EL (cell line): ENCODE measurements at regions not wholly inside any gene's neighbourhood (a gene's known extent, or its start where the extent isn't known, plus 50 kb on each side); places are given as distances from the start of the nearest gene placed in this dataset.
"Not testable (repeated sequence)": the region's sequence is repeated elsewhere in the genome, so short reads cannot be mapped to it uniquely, and the experiment has no call there.

ENCODE experiments used
- DNase-seq: peaks from one replicate; pipeline ENCODE4 v3.0.0-alpha.2; 2016

DNA sequence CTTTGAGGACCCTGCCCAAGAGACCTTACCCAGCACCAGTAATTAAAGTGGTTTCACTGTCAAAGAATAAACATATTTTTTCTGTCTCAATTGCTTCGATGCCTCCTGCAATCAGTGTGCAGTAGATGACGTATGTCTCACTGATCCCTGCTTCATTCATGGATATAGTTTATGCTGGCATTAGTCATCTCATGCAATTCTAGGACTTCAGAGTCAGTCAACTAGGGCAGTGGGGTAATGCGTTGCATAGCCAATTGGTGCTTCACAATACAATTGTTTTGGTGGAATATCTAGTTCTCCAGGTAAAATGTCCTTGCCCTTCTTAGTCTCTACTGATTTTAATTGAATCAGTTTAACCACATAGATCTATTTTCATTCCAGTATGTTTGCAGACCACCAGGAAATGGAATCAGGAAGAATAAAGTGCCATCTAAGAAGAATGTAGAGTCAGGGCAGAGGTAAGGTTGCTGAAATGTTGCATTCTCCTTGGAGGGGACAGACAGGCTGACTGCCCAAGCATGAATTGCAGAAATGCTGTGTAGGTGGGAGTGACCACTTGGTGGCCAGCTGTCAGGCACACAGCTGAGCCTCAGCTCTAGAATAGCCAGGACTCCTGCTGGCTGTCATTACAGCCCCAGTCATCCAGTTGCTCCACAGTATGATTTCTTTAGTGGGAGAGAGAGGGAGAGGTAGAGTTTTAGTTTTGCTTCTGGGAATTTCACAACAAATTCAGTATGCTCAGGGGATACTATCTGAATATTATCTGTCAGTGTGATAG is 73.5 kb upstream of the MEGF10 start:
- no peak for DNase-seq

DNA sequence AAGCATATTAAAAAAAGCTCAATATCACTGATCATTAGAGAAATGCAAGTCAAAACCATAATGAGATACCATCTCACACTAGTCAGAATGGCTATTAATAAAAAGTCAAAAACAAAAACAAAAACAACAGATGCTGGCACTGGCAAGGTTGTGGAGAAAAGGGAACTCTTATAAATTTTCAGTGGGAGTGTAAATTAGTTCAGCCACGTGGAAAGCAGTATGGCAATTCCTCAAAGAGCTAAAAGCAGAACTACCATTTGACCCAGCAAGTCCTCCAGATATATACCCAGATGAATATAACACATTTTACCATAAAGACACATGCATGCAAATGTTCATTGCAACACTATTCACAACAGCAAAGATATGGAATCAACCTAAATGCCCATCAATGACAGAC is 68.7 kb upstream of the MEGF10 start:
- not testable (repeated sequence) for DNase-seq

DNA sequence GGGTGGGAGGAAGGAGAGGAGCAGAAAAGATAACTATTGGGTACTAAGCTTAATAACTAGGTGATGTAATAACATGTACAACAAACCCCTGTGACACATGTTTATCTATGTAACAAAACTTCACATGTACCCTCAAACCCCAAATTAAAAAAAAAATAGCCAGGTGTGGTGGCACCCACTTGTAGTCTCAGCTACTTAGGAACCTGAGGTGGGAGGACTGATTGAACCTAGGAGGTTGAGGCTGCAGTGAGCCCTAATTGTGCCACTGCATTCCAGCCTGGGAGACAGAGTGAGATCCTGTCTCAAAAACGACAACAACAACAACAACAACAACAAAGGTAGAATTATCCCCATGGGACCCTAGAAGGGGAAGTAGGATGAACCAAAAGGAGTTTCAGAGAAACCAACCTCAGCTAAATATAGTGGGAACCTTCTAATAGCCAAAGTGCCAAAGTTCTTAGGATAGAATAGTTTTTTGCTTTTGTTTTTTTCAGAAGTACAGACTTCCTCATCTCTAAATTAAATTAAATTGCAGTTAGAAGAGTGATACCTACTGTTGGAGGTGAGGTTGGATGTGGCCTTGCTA is 67.9 kb upstream of the MEGF10 start:
- not testable (repeated sequence) for DNase-seq

DNA sequence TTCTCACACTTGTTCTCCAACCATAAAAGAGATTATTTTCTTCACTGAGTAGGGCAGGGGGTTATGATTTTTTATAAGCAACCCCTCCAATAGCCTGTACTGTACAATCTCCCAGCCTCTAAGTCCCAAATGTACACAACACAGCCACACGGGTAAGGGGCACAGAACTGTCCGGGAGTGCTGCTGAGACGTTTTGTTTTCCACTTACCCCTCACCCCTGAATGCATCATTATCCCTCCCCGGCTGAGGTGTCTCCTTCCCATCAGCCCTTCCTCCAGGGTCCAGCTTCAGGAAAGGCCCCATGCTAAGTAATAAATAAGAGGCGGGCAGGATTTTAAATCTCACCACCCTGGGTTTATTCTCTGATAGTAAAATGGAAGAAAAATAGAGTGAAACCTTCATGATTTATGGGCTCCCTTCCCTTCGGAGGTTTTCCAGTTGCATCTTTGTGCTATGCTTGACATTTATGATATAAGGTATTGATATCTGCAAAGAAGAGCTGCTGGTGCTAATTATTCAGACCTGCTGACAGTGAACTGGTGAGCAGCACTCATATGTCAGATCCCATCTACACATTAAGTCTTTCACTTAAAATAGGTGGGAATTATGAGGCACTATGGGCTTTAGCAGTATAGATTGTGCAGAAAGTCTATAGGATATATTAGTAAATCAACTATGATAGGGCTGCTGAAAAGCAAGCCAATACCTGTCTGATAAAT is 67.2 kb upstream of the MEGF10 start:
- no peak for DNase-seq

DNA sequence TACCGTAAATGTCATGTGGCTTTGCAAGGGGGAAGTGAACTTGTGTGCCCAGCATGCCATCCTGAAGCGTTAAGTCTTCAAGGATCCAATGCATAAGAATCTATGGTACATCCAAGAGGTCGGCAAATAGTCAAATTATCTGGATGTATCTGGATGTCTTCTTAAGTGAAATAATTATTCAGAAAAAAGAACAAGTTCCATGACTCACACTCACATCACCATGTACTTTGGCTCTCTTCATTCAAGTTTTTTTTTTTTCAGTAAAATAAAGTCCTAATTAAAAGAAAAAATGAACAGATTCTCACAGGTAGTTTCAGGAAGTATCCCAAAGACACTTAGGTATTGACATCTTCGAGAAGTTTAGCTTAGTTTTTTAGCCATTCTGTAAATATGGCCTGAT is 62.7 kb upstream of the MEGF10 start:
- DNase-seq, result no peak

DNA sequence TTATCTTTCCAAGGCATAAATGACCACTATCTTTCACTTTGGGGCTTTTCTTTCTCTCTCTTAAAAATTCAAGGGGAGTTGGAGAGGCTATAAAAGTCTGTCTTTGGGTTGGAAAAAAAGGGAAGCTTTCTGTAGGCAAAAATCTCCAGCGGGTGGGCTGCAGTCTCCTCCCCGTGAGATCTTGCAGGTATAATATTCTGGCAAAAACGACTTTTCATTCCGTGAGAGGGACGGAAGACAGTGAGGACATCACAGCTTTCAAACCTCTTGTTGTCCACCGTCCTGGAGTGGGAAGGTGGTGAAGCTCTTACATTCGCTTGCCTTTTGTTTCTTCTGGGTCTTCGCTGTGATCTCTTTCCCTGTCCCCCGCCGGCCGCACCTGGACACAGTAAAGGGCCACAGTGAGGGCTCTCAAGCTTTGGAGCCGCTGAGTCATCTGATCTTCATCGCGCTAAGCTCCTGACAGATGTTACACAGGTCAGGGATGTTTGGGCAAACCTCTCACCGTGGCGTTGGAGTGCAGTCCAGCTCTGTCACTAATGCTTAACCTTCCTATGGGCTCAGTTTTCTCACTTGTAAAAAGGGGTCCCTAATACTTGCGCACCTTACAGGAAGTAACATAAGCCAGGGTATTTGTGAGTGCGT is 61.9 kb upstream of the MEGF10 start:
- DNase-seq, result no peak

DNA sequence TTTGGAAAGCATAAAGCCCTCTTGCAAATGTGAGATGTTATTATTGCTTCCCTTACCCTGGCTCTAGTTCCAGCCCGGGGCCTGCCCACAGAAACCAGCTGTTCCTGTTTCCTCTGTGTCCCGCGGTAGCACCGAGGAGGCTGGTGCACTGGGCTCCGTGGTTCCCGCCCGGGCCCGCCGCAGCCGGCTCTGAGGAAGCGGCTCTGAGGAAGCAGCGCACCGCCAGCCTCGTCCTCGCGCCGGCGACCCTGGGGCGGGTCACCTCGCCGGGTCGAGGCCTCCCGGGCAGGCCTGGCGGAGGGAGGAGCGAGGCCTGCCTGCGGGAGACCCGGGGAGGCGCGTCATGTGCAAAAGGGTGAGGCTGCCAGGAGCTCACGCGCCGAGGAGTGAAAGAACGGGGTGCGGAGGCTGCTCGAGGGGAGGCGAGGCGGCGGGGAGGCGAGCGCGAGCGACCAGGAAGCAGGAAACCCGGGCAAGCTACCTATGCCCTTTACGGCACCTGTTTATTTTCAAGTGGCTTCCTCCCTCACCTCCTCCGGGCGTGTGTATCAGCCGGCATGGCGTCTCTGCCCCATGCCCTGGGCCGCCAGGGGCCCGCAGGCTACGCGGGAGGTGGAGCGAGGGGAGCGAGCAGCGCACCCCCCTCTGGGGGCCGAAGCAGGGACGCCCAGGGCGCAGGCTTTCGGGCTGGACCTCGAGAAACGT is 61.3 kb upstream of the MEGF10 start:
- peak; percentile 58 for DNase-seq

DNA sequence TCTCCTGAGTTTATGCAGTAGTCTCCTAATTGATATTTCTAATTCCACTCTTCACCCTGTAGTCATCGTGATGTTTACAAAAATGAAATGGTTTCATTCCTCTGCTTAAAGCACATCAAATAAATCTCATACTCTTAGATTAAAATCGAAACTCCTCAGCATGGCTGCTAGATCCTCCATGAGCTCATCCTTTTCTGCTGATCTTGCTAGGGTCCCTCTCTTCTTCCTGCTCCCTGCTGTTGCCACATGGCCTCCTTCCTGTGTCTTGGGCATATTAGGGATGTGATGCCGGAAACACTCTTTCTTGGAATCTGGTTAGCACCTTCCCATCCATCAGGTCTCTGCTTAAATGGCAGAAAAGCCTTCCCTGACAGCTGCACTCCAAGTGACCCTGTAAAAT is 59.5 kb upstream of the MEGF10 start:
- no peak for DNase-seq

DNA sequence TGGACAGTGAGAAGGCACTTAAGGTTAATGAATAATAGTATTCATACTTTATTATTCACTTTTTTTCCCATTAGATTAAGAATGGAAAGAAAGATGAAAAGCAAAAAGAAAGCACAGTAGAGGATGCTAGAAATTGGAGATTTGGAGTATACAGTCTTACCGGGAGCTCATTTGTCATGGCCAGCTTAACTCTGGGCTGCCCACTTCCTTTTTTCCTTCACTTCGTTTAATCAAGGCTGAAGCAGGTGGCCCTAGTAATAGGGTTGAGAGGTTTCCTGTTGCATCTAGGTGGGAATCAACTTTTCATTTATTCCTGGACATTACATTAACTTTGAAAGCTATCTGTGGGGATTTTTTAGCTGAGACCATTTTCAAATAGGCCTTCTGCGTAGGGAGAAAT is 57.0 kb upstream of the MEGF10 start:
- no peak for DNase-seq

DNA sequence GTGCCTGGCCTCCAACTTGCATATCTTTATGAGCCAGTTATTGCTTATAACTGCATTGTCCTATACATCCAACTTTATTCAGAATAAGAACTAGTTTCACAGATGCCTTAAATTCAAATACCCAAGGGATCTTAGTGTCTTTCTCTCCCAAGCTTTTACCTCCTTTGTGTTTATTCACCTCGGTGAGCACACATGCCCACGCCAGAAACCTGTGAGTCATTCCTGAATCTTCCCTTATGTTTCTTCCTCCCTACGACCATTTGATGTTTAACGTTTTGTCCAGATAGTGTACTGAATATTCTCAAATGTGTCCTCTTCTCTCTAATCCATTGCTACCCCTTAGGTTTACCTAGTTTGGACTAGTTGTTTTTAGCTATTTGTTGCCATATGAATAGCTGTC is 55.5 kb upstream of the MEGF10 start:
- DNase-seq, result no peak

DNA sequence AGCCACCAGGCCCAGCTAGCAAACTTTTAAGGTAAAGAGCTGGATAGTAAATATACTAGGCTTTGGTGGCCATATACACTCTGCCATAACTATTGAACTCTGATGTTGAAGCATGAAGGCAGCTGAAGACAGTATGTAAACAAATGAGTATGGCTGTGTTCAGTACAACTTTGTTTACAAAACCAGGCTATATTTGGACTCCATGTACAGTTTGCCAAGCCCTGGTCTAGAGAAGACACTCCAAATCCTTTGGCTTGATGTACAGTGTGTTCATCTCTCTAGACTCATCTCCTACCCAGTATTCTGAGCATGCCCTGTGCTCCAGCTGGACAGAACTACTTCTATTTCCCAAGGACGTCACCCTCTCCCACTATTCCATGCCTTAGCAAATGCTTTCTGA is 54.3 kb upstream of the MEGF10 start:
- no peak for DNase-seq
